ENCODE measurements at regions not wholly inside any gene's neighbourhood (a gene's known extent, or its start where the extent isn't known, plus 50 kb on each side); places are given as distances from the start of the nearest gene placed in this dataset.
A peak's percentile ranks its signal among the peaks of the same experiment; 100 is the strongest.

GRCh38 chr7:8809320-8809719, 375.9 kb downstream of the NXPH1 start:
- no peaks in the 10 kb centered on the region for H3K9me3 ChIP-seq (ENCODE audit: low read depth)
- H3K4me1 ChIP-seq (ENCODE audit: low read depth), result no peaks in the 10 kb centered on the region
- no peaks in the 10 kb centered on the region for H3K27me3 ChIP-seq
- H3K27ac ChIP-seq, result no peak overlapping the region
- no peaks in the 10 kb centered on the region for H3K36me3 ChIP-seq
- H3K4me3 ChIP-seq, result no peak overlapping the region
- DNase-seq (ENCODE audit: low read depth in 1 of 2, low spot score in 1 of 2), result no peak
- no peak for TF ChIP-seq CTCF (IDR thresholded peaks at IDR 0.05; ENCODE audit: low read depth, low read length)

DNA sequence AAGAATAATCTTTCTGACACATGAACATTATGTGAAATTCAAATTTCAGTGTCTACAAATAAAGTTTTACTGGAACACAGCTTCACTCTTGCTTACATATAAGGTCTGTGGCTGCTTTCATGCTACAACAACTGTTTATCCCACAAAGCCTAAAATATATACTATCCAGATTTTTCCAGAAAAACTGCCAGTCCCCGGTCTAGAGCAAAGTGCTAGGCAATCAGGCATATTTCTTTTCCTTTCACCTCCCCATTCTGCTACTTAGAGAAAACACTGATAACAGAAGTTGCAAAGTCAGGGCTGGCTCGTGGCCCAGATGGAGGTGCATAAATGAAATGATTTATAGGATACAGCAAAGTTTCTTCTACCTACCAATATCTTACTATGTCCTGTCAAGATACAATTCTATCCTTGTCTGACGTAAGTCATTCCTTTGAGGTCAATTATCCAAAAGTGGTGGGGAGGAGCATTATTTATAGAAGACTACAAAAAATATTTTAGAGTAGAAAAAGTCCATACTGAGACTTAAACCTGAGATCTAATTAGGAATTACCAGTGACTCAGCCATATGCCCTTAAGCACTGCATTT, 384.1 kb downstream of the NXPH1 start:
- no peak for TF ChIP-seq CTCF (IDR thresholded peaks at IDR 0.05; ENCODE audit: low read depth, low read length)
- Histone ChIP-seq H3K36me3 (no peaks in the 10 kb centered on the region), H3K27me3 (no peaks in the 10 kb centered on the region), H3K4me3 (no peak overlapping the region), H3K9me3 (ENCODE audit: low read depth) (no peaks in the 10 kb centered on the region), H3K27ac (no peak overlapping the region), H3K4me1 (ENCODE audit: low read depth) (no peaks in the 10 kb centered on the region)
- peak in 1 of 2 donors; percentile 26 for DNase-seq (ENCODE audit: low read depth in 1 of 2, low spot score in 1 of 2)

DNA sequence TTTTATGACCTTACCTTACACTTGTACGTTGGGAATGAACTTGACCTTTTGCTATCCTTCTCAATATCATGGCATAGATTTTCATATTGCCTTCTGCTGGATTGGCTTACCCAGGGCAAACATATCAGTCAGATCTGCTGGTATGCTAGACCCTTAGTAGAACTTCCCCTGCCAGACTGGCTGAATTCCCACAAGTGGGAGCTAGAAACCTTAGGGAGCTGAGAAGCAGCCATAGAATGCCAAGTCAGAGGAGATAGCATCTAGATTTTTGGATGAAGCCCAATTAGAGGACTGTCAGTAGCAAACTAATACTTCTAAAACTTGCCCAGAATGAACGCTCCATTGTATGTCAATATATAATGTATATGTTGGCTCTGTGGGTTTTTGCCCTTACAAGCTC, 385.0 kb downstream of the NXPH1 start:
- Histone ChIP-seq H3K27ac (no peak overlapping the region), H3K4me3 (no peak overlapping the region), H3K27me3 (no peaks in the 10 kb centered on the region), H3K36me3 (no peaks in the 10 kb centered on the region), H3K9me3 (ENCODE audit: low read depth) (no peaks in the 10 kb centered on the region), H3K4me1 (ENCODE audit: low read depth) (no peaks in the 10 kb centered on the region)
- TF ChIP-seq CTCF (IDR thresholded peaks at IDR 0.05; ENCODE audit: low read depth, low read length), result no peak
- no peak for DNase-seq (ENCODE audit: low read depth in 1 of 2, low spot score in 1 of 2)

DNA sequence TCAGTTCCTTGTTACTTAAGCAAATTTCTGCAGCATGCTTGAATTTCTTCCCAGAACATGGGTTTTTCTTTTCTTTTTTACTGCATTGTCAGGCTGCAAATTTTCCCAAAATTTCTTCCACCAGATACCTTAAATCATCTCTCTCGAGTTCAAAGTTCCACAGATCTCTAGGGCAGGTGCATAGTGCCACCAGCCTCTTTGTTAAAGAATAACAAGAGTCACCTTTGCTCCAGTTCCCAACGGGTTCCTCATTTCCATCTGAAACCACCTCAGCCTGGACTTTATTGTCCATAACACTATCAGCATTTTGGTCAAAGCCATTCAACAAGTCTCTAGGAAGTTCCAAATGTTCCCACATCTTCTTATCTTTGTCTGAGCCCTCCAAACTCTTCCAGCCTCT, 389.2 kb downstream of the NXPH1 start:
- no peak for DNase-seq (ENCODE audit: low read depth in 1 of 2, low spot score in 1 of 2)
- no peaks in the 10 kb centered on the region for H3K9me3 ChIP-seq (ENCODE audit: low read depth)
- H3K4me3 ChIP-seq, result no peak overlapping the region
- H3K27ac ChIP-seq, result no peak overlapping the region
- H3K36me3 ChIP-seq, result no peaks in the 10 kb centered on the region
- no peaks in the 10 kb centered on the region for H3K4me1 ChIP-seq (ENCODE audit: low read depth)
- TF ChIP-seq CTCF (IDR thresholded peaks at IDR 0.05; ENCODE audit: low read depth, low read length), result no peak
- no peaks in the 10 kb centered on the region for H3K27me3 ChIP-seq

DNA sequence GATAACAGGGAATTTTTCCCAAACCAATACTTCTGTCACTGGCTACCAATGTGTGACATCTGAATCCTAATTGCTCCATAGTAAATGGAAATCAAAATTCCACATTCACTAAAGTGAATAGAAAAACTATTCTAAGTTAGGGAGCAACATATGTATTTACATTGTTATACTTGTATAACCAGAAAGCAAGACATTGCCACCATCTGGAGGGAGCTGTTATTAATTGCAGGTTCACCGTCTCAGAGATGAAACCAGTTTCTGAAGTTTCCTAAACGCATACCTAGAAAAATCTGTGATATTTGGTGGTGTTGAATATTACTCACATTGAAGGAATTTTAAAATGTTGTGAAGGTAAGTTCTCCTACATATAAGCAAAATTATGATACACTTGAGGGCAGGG, 390.1 kb downstream of the NXPH1 start:
- H3K27ac ChIP-seq, result no peak overlapping the region
- H3K36me3 ChIP-seq, result no peaks in the 10 kb centered on the region
- H3K27me3 ChIP-seq, result no peaks in the 10 kb centered on the region
- H3K9me3 ChIP-seq (ENCODE audit: low read depth), result no peaks in the 10 kb centered on the region
- H3K4me1 ChIP-seq (ENCODE audit: low read depth), result no peaks in the 10 kb centered on the region
- H3K4me3 ChIP-seq, result no peak overlapping the region
- no peak for TF ChIP-seq CTCF (IDR thresholded peaks at IDR 0.05; ENCODE audit: low read depth, low read length)
- DNase-seq (ENCODE audit: low read depth in 1 of 2, low spot score in 1 of 2), result no peak

DNA sequence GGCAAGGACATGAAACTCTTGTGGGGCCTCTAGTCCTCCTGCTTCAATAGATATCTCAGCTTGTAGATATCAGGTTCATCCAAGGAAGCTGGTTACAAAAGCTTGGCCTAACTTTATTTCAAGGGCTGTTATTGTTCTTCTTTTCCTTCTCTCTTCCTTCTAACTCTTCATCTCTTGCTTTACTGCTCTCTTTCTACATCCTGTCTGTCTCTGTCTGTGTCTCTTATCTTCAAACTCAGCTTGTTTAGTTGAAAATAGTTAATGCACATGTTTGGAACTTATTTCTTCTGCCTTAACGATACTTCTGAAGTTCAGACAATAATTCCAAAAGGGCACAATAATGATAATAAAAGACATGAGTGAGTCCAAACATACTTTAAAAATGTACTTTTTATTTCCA, 393.9 kb downstream of the NXPH1 start:
- Histone ChIP-seq H3K9me3 (ENCODE audit: low read depth) (no peaks in the 10 kb centered on the region), H3K36me3 (no peaks in the 10 kb centered on the region), H3K27ac (no peak overlapping the region), H3K4me3 (no peak overlapping the region), H3K27me3 (no peaks in the 10 kb centered on the region), H3K4me1 (ENCODE audit: low read depth) (no peaks in the 10 kb centered on the region)
- no peak for DNase-seq (ENCODE audit: low read depth in 1 of 2, low spot score in 1 of 2)
- TF ChIP-seq CTCF (IDR thresholded peaks at IDR 0.05; ENCODE audit: low read depth, low read length), result no peak

Data from cardiac muscle cell (in vitro differentiated cells and primary cell).